GDM1 (cell line): ENCODE measurements at regions not wholly inside any gene's neighbourhood (a gene's known extent, or its start where the extent isn't known, plus 50 kb on each side); places are given as distances from the start of the nearest gene placed in this dataset.

Experiments
- DNase-seq: peaks from one replicate; lab custom pipeline; 2025; lab: John Stamatoyannopoulos, UW

- DNase-seq: no peak
These were observed 118.7 kb downstream of the BMP2 start for GRCh38 chr20:6886065-6886729.

DNA sequence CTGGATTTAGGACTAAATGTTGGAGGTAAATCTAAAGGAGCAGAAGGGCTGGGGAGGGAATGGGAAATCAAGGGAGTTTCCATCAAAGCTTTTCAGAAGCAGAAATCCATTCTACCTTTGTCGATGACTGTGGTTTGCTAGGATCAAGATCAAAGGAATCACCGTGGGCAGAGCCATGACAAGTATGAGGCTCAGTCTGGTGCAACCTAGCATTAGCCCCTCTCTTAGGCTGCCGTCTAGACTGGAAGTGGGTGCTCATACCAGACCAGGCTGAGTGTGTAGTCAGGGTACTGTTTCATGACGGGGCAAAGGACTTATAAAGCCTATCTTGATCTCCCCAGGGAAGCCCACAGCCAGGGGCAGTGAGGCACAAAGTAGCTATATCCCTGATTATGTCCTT, 120.5 kb downstream of the BMP2 start:
- DNase-seq: no peak

GRCh38 chr20:6888736-6889395, 121.4 kb downstream of the BMP2 start:
- DNase-seq: no peak

- DNase-seq: no peak
These were observed 125.2 kb downstream of the BMP2 start for GRCh38 chr20:6892724-6893123.

DNA sequence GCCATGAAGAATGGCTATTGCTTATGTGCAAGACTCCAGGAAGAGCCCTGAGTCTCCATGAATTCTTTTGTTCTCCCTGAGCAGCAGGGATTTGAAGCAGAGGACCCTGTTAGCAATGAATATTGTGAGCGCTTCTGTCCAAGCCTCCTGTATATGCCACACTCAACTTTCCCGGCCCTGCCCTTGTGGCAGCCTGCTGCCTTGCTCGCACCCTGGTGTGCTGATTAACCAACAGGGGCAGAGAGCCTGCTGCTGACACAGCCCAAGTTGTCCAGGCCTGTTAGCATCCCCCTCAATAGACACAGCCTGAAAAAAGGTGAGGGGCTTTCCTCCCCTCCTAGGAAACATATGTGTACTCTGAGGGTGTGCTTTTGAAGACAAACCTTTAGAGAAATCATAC, 131.4 kb downstream of the BMP2 start:
- DNase-seq: no peak

GRCh38 chr20:6906871-6907270, 139.4 kb downstream of the BMP2 start:
- DNase-seq: no peak

GRCh38 chr20:6908673-6909072, 141.2 kb downstream of the BMP2 start:
- DNase-seq: no peak

- DNase-seq: no peak
These were observed 142.1 kb downstream of the BMP2 start for GRCh38 chr20:6909608-6910007.

- DNase-seq: no peak
These were observed 147.5 kb downstream of the BMP2 start for GRCh38 chr20:6914986-6915385.

DNA sequence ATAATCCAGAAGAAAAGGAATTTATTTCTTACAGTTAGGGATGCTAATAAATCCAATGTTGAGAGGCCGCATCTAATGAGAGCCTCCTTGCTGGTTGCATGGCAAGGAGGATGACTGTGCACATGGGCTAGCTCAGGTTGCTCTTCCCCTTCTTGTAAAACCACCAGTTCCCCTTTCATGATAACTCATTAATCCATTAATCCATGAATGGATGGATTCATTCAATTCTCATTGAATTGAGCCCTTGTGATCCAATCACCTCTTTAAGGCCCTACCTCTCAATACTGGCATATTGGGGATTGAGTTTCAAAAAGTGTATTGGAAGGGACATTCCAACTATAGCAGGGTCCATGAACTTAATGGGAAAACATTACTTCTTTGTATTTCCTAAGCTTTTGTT, 149.5 kb downstream of the BMP2 start:
- DNase-seq: no peak

DNA sequence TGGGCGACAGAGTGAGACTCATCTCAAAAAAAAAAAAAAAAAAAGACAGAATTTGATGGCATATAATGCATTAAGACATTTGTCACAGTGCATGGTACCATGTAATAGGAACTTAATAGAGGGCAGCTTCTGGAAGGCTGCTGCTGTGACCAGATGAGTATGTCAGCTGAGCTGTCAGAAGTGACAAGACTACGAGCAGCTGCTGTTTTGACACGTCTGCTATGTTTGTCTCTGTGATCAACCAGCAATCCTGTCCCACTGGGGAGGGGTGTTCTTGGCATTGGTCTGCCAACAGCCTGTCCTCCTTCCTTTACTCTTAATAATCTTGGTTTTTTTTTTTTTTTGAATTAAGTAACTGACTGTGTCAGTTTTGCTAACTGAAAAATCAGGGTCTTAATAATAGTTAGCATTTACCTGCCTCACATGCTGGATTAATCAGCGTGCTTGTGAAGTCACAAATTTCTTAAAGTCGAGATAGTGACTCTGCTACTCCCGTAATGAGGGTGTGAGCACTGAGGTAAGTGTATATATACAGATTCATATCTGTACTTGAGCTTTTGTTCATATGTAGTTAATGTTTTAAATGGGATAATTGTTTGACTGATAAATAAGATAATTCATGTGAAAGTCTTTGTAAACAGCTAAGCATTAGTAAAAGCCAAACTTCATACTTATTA, 152.4 kb downstream of the BMP2 start:
- no peak for DNase-seq

- DNase-seq: no peak
These were observed 153.6 kb downstream of the BMP2 start for GRCh38 chr20:6920991-6921613.

GRCh38 chr20:6921717-6922386, 154.4 kb downstream of the BMP2 start:
- no peak for DNase-seq

DNA sequence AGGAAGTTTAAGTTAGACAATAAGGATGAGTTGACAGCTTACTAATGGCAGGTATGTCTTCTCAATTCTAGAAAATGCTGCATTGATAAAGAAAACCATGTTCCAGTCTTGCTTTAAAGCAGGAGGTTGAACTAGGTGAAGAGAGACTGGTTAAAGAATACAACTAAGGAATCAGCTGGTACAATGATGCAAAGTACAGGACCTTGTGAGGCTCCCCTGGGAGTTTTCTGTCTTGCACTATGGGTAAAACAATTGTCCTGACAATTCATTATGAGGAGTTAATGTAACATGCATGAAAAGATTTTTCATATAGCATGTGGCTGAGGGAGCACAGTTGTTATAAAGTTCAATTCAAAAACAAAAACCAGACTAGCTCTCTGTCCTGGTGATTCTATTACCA, 157.2 kb downstream of the BMP2 start:
- no peak for DNase-seq

DNA sequence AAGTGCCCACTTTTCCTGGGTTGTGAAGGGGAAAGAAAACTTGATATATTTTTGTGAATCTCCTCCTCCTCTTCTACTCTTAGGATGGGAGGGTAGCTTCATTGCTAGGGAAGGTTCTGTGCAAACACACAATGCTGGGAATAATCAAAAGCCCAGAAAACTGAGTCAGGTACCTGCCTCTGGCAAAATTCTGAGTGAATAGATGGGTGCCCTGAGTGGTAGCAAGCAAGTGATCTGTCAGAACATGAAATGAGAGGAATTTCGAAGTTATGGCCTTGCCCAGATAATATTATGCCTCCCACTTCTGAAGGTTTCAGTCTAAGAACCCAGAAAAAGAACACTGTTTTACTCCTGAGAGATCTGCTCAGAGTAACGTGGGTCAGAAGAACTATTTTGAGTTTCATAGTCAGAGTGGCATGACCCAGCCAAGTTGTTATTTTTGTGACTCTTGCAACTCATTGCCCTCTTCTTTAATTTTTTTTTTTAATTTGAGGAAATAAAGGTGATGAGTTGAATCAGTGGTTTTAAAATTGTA, 158.3 kb downstream of the BMP2 start:
- no peak for DNase-seq

GRCh38 chr20:6940048-6940447, 172.6 kb downstream of the BMP2 start:
- no peak for DNase-seq

- DNase-seq: no peak
These were observed 173.4 kb downstream of the BMP2 start for GRCh38 chr20:6940876-6941275.

DNA sequence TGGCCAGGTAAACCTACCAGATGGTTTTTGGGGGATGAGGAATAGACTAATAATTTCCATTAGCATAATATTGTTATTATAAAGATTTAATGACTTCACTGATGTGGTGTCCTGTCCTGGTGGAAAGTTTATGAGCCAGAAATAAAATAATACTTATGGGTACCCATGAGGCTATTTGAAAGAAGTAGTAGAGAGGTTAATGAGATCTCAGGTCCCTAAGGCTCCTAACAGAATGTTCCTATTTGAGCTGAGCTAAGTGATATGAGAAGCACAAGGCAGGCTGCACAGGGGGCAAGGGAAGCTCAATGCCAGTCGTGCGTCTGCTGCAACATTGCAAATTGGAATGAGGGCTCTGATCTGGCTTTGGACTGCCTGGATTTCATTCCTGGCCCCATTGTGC, 174.1 kb downstream of the BMP2 start:
- no peak for DNase-seq

- no peak for DNase-seq
These were observed 174.8 kb downstream of the BMP2 start for GRCh38 chr20:6942266-6942665.

DNA sequence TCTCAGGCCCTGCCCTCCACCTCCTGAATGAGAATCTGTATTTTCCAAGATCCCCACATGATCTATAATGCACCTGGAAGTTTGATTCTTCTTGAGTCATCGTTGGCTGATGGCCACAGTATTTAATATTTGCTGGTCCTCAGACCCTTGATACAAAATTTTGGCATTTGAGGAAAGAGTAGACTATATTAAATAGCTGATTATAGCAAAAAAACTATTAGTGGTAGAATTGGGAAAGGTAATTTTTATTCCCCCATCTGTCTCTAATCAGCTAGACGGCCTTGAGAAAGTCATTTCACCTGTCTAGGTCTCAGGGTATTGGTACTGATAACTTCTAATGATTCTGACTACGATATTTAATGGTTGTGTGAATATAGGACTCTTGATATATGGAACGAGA, 176.8 kb downstream of the BMP2 start:
- no peak for DNase-seq

DNA sequence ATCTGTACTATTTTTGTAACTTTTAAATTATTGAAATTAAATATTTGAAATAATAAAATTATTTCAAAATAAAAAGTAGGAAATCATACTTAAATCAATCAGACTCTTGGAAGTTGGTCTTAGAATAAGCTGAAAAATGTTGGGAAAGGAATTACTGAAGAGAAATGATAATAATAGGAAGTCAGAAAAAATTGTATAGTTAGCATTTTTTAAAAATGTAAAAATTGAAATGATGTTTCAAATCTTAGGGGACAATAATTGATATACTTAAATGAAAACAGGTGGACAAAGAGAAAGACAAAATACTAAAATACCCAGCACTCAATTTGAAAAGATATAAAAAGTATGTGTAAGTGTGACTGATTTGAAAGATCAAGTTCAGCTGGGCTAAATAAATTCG, 186.1 kb downstream of the BMP2 start:
- no peak for DNase-seq

DNA sequence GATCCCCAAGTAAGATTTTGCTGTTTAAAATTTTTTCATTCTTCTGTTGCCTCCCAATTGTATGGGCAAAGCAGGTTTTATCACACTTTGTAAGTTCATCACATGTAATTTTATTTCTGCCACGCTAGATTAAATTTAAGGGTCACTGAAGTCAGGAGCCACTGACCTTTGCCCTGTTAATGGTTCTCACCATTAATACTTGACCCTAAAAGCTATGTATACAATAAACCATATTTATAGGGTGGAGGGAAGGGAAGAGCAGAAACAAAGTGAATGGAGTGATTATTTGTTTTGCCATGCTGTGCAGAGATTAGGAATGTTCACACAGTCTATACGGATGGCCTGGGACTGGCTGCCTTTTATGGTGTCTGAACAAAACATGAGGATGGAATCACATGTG, 186.7 kb downstream of the BMP2 start:
- DNase-seq: no peak
